GM18505 (cell line): ENCODE measurements at regions not wholly inside any gene's neighbourhood (a gene's known extent, or its start where the extent isn't known, plus 50 kb on each side); places are given as distances from the start of the nearest gene placed in this dataset.
"Not testable (repeated sequence)": the region's sequence is repeated elsewhere in the genome, so short reads cannot be mapped to it uniquely, and the experiment has no call there.

Experiments used
- ATAC-seq: cut with Tn5 transposase; IDR thresholded peaks from one replicate; pipeline ENCODE4 v1.9.1; 2021; ENCODE audit not compliant: unreplicated experiment

DNA sequence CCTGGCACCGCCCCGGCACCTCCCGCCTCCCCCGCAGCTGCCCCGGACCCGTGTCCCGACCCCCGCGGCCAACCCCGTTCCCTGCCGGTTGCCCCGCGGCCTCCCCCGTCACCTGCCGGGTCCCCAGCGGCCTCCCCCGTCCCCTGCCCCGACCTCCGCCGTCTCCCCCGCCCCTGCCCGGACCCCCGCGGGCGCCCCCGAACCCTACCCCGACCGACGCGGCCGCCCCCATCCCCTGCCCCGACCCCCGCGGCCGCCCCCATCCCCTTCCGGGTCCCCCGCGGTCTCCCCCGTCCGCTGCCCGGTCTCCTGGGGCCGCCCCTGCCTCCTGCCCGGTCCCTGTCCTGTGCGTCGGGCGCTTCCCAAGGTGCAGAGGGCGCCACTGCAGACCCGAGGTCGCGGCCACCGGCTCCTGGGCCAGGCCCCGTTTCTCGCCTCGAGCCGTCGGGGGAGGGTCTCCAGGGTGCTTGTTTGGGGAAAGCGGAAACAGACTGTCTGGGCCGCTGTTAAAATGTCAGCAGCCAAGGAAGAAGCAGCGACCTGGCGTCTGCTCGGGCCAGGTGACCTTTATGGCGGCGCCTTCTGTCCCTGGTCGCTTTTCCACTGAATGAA lies 51.6 kb upstream of the APOD start:
- ATAC-seq, result not testable (repeated sequence)

GRCh38 chr3:195634426-195635261 lies 50.9 kb upstream of the APOD start:
- ATAC-seq, result peak; percentile 97
